ENCODE measurements at regions not wholly inside any gene's neighbourhood (a gene's known extent, or its start where the extent isn't known, plus 50 kb on each side); places are given as distances from the start of the nearest gene placed in this dataset.

DNA sequence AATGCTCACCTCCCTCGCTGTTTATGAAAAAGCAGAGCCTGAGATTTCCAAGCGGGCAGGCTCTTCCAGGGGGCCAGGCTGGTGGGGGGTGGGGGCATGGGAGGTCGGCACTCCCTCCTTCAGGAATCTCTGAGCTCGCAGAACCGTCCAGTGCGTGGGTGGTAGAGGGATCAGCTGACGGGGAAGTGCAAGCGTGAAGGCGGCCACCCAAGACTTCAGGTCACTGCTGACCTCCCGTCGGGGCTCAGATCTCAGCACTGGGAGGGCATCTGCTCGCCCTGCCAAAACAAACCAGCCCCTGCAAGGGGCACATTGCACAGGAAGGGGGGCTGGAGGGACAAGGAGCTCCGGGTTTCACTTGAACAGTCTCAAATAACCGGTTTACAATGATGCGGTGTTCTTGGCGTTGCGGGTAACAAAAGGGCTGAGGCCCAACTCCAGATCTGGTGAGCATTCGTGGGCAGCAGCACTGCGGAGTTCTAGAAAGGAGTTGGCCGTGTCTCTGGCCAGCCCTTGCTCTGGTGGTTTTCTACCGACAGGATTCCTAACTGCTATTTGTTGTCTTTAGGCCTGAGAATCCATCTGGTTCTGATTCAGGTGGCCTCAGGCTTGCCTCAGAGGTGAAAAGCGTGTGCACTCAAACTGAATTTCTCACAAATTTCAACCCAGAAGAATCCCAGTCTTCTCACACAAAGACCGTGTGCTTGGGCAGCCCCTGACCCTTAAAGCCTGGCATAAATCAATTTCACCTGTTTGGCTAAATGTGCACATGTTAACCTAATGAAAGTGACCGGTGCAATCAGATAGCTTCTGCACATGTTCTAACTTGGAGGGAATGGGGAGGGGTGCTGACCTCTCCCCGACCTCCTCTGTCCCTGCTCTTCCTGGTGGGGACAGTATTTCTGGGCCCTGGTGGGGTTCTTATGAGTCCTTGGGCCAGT is 191.6 kb downstream of the MYLK4 start:
- ChIA-PET RAD21 (ENCODE audit: low non-redundant PET in 1 of 2, low total read pairs in 2 of 2, uncharacterized antibody in 2 of 2, unreplicated experiment in 2 of 2) (no interaction called here), POLR2A (no interaction called here), CTCF (no interaction called here)
- intact Hi-C loops (cut with micrococcal nuclease): no loop called here
- H4K20me1 ChIP-seq (ENCODE audit: insufficient read depth): no peaks in the 10 kb centered on the region
- H3K4me1 ChIP-seq (ENCODE audit: control insufficient read depth in 1 of 2, insufficient read depth in 2 of 2, low read length in 2 of 2): no peaks in the 10 kb centered on the region
- no peak overlapping the region for H3K9ac ChIP-seq (ENCODE audit: low read length)
- H3K79me2 ChIP-seq (ENCODE audit: insufficient read depth, low read length): no peaks in the 10 kb centered on the region
- H3K36me3 ChIP-seq (ENCODE audit: control insufficient read depth in 1 of 2, insufficient read depth in 2 of 2, low read length in 2 of 2): no peaks in the 10 kb centered on the region
- no peak overlapping the region for H3K4me2 ChIP-seq (ENCODE audit: low read length)
- no TSS peak for BruUV-seq (replicated peaks)
- no peak for TF ChIP-seq SIN3A (IDR thresholded peaks at IDR 0.05; ENCODE audit: low read depth)
- TF ChIP-seq, protein P1, sequence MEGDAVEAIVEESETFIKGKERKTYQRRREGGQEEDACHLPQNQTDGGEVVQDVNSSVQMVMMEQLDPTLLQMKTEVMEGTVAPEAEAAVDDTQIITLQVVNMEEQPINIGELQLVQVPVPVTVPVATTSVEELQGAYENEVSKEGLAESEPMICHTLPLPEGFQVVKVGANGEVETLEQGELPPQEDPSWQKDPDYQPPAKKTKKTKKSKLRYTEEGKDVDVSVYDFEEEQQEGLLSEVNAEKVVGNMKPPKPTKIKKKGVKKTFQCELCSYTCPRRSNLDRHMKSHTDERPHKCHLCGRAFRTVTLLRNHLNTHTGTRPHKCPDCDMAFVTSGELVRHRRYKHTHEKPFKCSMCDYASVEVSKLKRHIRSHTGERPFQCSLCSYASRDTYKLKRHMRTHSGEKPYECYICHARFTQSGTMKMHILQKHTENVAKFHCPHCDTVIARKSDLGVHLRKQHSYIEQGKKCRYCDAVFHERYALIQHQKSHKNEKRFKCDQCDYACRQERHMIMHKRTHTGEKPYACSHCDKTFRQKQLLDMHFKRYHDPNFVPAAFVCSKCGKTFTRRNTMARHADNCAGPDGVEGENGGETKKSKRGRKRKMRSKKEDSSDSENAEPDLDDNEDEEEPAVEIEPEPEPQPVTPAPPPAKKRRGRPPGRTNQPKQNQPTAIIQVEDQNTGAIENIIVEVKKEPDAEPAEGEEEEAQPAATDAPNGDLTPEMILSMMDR (IDR thresholded peaks at IDR 0.05 in 2 of 3, conservative IDR thresholded peaks at IDR 0.05 in 1 of 3; ENCODE audit: borderline replicate concordance in 1 of 3, insufficient read depth in 1 of 3, low read depth in 2 of 3, low read length in 2 of 3): no peak
- TF ChIP-seq EZH2 (IDR thresholded peaks at IDR 0.05): no peak
- TF ChIP-seq, protein P2, sequence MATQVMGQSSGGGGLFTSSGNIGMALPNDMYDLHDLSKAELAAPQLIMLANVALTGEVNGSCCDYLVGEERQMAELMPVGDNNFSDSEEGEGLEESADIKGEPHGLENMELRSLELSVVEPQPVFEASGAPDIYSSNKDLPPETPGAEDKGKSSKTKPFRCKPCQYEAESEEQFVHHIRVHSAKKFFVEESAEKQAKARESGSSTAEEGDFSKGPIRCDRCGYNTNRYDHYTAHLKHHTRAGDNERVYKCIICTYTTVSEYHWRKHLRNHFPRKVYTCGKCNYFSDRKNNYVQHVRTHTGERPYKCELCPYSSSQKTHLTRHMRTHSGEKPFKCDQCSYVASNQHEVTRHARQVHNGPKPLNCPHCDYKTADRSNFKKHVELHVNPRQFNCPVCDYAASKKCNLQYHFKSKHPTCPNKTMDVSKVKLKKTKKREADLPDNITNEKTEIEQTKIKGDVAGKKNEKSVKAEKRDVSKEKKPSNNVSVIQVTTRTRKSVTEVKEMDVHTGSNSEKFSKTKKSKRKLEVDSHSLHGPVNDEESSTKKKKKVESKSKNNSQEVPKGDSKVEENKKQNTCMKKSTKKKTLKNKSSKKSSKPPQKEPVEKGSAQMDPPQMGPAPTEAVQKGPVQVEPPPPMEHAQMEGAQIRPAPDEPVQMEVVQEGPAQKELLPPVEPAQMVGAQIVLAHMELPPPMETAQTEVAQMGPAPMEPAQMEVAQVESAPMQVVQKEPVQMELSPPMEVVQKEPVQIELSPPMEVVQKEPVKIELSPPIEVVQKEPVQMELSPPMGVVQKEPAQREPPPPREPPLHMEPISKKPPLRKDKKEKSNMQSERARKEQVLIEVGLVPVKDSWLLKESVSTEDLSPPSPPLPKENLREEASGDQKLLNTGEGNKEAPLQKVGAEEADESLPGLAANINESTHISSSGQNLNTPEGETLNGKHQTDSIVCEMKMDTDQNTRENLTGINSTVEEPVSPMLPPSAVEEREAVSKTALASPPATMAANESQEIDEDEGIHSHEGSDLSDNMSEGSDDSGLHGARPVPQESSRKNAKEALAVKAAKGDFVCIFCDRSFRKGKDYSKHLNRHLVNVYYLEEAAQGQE (IDR thresholded peaks at IDR 0.05; ENCODE audit: low read depth): no peak
- no peak for TF ChIP-seq CEBPB (IDR thresholded peaks at IDR 0.05; ENCODE audit: low read depth)
- no peak for TF ChIP-seq SRF (IDR thresholded peaks at IDR 0.05; ENCODE audit: low read depth)
- TF ChIP-seq TCF7L2 (IDR thresholded peaks at IDR 0.05; ENCODE audit: borderline replicate concordance, extremely low read depth, insufficient read depth, insufficient read length): no peak
- TF ChIP-seq POLR2AphosphoS5 (IDR thresholded peaks at IDR 0.05; ENCODE audit: low read depth, low read length): no peak
- no peak for TF ChIP-seq FOSL1 (IDR thresholded peaks at IDR 0.05; ENCODE audit: low read depth)
- no peak for TF ChIP-seq EZH2phosphoT487 (IDR thresholded peaks at IDR 0.05; ENCODE audit: borderline replicate concordance)
- no peak for TF ChIP-seq SP1 (IDR thresholded peaks at IDR 0.05; ENCODE audit: low read depth)
- TF ChIP-seq, protein P3, sequence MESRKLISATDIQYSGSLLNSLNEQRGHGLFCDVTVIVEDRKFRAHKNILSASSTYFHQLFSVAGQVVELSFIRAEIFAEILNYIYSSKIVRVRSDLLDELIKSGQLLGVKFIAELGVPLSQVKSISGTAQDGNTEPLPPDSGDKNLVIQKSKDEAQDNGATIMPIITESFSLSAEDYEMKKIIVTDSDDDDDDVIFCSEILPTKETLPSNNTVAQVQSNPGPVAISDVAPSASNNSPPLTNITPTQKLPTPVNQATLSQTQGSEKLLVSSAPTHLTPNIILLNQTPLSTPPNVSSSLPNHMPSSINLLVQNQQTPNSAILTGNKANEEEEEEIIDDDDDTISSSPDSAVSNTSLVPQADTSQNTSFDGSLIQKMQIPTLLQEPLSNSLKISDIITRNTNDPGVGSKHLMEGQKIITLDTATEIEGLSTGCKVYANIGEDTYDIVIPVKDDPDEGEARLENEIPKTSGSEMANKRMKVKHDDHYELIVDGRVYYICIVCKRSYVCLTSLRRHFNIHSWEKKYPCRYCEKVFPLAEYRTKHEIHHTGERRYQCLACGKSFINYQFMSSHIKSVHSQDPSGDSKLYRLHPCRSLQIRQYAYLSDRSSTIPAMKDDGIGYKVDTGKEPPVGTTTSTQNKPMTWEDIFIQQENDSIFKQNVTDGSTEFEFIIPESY (IDR thresholded peaks at IDR 0.05; ENCODE audit: extremely low read depth, insufficient replicate concordance, low read length): no peak
- TF ChIP-seq, protein P4, sequence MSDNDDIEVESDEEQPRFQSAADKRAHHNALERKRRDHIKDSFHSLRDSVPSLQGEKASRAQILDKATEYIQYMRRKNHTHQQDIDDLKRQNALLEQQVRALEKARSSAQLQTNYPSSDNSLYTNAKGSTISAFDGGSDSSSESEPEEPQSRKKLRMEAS (IDR thresholded peaks at IDR 0.05): no peak
- TF ChIP-seq POLR2A (IDR thresholded peaks at IDR 0.05; ENCODE audit: borderline replicate concordance, extremely low read depth, insufficient read depth, insufficient read length): no peak
- H3K9me2 ChIP-seq (ENCODE audit: insufficient read depth): no peaks in the 10 kb centered on the region
- ATAC-seq (no peak), DNase-seq (ENCODE audit: low read depth, low spot score) (no peak)
- H2AFZ ChIP-seq (ENCODE audit: low read depth, low read length, poor library complexity, severe bottlenecking): no peak overlapping the region
- H3K27ac ChIP-seq (ENCODE audit: low read depth, low read length): no peak overlapping the region
- H3K4me3 ChIP-seq (replicated peaks in 1 of 2; ENCODE audit: low read depth in 1 of 2, low read length in 2 of 2): no peak overlapping the region
- no peaks in the 10 kb centered on the region for H3K9me3 ChIP-seq (ENCODE audit: control insufficient read depth in 1 of 2, insufficient read depth in 1 of 2, low read depth in 1 of 2, low read length in 2 of 2)
- H3K27me3 ChIP-seq (ENCODE audit: insufficient read depth, low read length): no peaks in the 10 kb centered on the region

All from HCT116 (cell line).